ENCODE measurements at regions not wholly inside any gene's neighbourhood (a gene's known extent, or its start where the extent isn't known, plus 50 kb on each side); places are given as distances from the start of the nearest gene placed in this dataset.

GRCh38 chr5:73359395-73359794 lies 89.2 kb downstream of the FOXD1 start:
- POLR2A ChIA-PET, result no interaction called here

GRCh38 chr5:73358366-73358765 lies 90.2 kb downstream of the FOXD1 start:
- no peaks in the 10 kb centered on the region for H3K4me1 Mint-ChIP-seq
- TF ChIP-seq, protein P1, sequence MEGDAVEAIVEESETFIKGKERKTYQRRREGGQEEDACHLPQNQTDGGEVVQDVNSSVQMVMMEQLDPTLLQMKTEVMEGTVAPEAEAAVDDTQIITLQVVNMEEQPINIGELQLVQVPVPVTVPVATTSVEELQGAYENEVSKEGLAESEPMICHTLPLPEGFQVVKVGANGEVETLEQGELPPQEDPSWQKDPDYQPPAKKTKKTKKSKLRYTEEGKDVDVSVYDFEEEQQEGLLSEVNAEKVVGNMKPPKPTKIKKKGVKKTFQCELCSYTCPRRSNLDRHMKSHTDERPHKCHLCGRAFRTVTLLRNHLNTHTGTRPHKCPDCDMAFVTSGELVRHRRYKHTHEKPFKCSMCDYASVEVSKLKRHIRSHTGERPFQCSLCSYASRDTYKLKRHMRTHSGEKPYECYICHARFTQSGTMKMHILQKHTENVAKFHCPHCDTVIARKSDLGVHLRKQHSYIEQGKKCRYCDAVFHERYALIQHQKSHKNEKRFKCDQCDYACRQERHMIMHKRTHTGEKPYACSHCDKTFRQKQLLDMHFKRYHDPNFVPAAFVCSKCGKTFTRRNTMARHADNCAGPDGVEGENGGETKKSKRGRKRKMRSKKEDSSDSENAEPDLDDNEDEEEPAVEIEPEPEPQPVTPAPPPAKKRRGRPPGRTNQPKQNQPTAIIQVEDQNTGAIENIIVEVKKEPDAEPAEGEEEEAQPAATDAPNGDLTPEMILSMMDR (IDR thresholded peaks at IDR 0.05), result no peak
- H3K27ac Mint-ChIP-seq, result no peak overlapping the region
- no peaks in the 10 kb centered on the region for H3K9me3 Mint-ChIP-seq
- H3K36me3 Mint-ChIP-seq (ENCODE audit: low read depth), result no peaks in the 10 kb centered on the region
- ChIA-PET CTCF (no interaction called here), POLR2A (no interaction called here)
- DNase-seq (no peak), ATAC-seq (ENCODE audit: low read depth) (no peak)
- intact Hi-C loops (cut with micrococcal nuclease), result no loop called here
- H3K27me3 Mint-ChIP-seq, result peaks cover 21% of the 10 kb centered on the region
- no peak overlapping the region for H3K4me3 Mint-ChIP-seq

More at GRCh38 chr5:73359395-73359794, 89.2 kb downstream of the FOXD1 start:
- no peaks in the 10 kb centered on the region for H3K4me1 Mint-ChIP-seq
- DNase-seq (no peak), ATAC-seq (ENCODE audit: low read depth) (no peak)
- H3K36me3 Mint-ChIP-seq (ENCODE audit: low read depth), result no peaks in the 10 kb centered on the region
- H3K27ac Mint-ChIP-seq, result no peak overlapping the region
- TF ChIP-seq, protein P1 (IDR thresholded peaks at IDR 0.05), result no peak
- H3K4me3 Mint-ChIP-seq, result no peak overlapping the region
- CTCF ChIA-PET, result no interaction called here
- H3K9me3 Mint-ChIP-seq, result no peaks in the 10 kb centered on the region
- peaks cover 21% of the 10 kb centered on the region for H3K27me3 Mint-ChIP-seq
- intact Hi-C loops (cut with micrococcal nuclease), result no loop called here

GRCh38 chr5:73357576-73357975 lies 91.0 kb downstream of the FOXD1 start:
- ChIA-PET POLR2A (no interaction called here), CTCF (no interaction called here)
- no peak for ATAC-seq (ENCODE audit: low read depth)
- intact Hi-C loops (cut with micrococcal nuclease), result no loop called here
- H3K36me3 Mint-ChIP-seq (ENCODE audit: low read depth), result no peaks in the 10 kb centered on the region
- H3K9me3 Mint-ChIP-seq, result no peaks in the 10 kb centered on the region
- no peak overlapping the region for H3K27ac Mint-ChIP-seq
- TF ChIP-seq, protein P1 (IDR thresholded peaks at IDR 0.05), result no peak
- H3K27me3 Mint-ChIP-seq, result peaks cover 20% of the 10 kb centered on the region
- H3K4me1 Mint-ChIP-seq, result no peaks in the 10 kb centered on the region
- no peak overlapping the region for H3K4me3 Mint-ChIP-seq
- no peak for DNase-seq

GRCh38 chr5:73355108-73355507 lies 93.5 kb downstream of the FOXD1 start:
- H3K27ac Mint-ChIP-seq, result no peak overlapping the region

GRCh38 chr5:73354406-73354805 lies 94.2 kb downstream of the FOXD1 start:
- TF ChIP-seq, protein P1 (IDR thresholded peaks at IDR 0.05), result no peak
- peaks cover 16% of the 10 kb centered on the region for H3K27me3 Mint-ChIP-seq
- DNase-seq (no peak), ATAC-seq (ENCODE audit: low read depth) (no peak)
- ChIA-PET CTCF (no interaction called here), POLR2A (no interaction called here)
- peaks cover 20% of the 10 kb centered on the region for H3K9me3 Mint-ChIP-seq
- H3K4me3 Mint-ChIP-seq, result no peak overlapping the region
- intact Hi-C loops (cut with micrococcal nuclease), result no loop called here
- H3K27ac Mint-ChIP-seq, result no peak overlapping the region
- no peaks in the 10 kb centered on the region for H3K36me3 Mint-ChIP-seq (ENCODE audit: low read depth)
- no peaks in the 10 kb centered on the region for H3K4me1 Mint-ChIP-seq

More at GRCh38 chr5:73355108-73355507, 93.5 kb downstream of the FOXD1 start:
- H3K9me3 Mint-ChIP-seq, result peaks cover 15% of the 10 kb centered on the region
- H3K27me3 Mint-ChIP-seq, result peaks cover 16% of the 10 kb centered on the region
- no peaks in the 10 kb centered on the region for H3K36me3 Mint-ChIP-seq (ENCODE audit: low read depth)
- H3K4me3 Mint-ChIP-seq, result no peak overlapping the region
- CTCF ChIA-PET, result no interaction called here
- ATAC-seq (ENCODE audit: low read depth), result no peak
- DNase-seq, result no peak
- H3K4me1 Mint-ChIP-seq, result no peaks in the 10 kb centered on the region
- POLR2A ChIA-PET, result no interaction called here
- intact Hi-C loops (cut with micrococcal nuclease), result no loop called here
- TF ChIP-seq, protein P1 (IDR thresholded peaks at IDR 0.05), result no peak

Measured in activated B cell treated with CpG ODN at 0.5 μM for 24 hours (primary cell).